OCI-LY1 (cell line): ENCODE measurements at regions not wholly inside any gene's neighbourhood (a gene's known extent, or its start where the extent isn't known, plus 50 kb on each side); places are given as distances from the start of the nearest gene placed in this dataset.

Source experiments
- H2AFZ ChIP-seq: fragments of 200-600 bp; sonication (generic), shearing (Covaris generic); 2 replicates; pipeline ENCODE4 v1.6.0; 2014; ENCODE audit warnings: antibody characterized with exemption, mild to moderate bottlenecking, low read length
- H3F3A ChIP-seq: fragments of 200-600 bp; sonication (generic), shearing (Covaris generic); 2 replicates; pipeline ENCODE4 v1.6.0; 2014; ENCODE audit warnings: mild to moderate bottlenecking, antibody characterized with exemption, low read length, moderate library complexity; ENCODE audit not compliant: insufficient read depth
- H3K27ac ChIP-seq: fragments of 200-600 bp; sonication (generic); 2 replicates; pipeline ENCODE4 v1.5.1; 2014; ENCODE audit warnings: low read length, mixed run types, mild to moderate bottlenecking, low read depth; ENCODE audit not compliant: poor library complexity, severe bottlenecking
- H3K27me3 ChIP-seq: fragments of 200-600 bp; sonication (generic); 2 replicates; pipeline ENCODE4 v1.6.0; 2014; ENCODE audit warnings: antibody characterized with exemption, mild to moderate bottlenecking, low read length, moderate library complexity; ENCODE audit not compliant: insufficient read depth
- H3K36me3 ChIP-seq: fragments of 200-600 bp; sonication (generic); 2 replicates; pipeline ENCODE4 v1.6.1; 2014; ENCODE audit warnings: mild to moderate bottlenecking, antibody characterized with exemption, low read length, moderate library complexity, mixed read lengths; ENCODE audit not compliant: insufficient read depth
- H3K4me1 ChIP-seq: fragments of 200-600 bp; sonication (generic); 2 replicates; pipeline ENCODE4 v1.5.1; 2014; ENCODE audit warnings: mild to moderate bottlenecking, low read length, moderate library complexity; ENCODE audit not compliant: insufficient read depth, severe bottlenecking
- H3K4me2 ChIP-seq: fragments of 200-600 bp; sonication (generic), shearing (Covaris generic); 2 replicates; pipeline ENCODE4 v1.6.1; 2014; ENCODE audit warnings: low read length
- H3K4me3 ChIP-seq: fragments of 200-600 bp; sonication (generic); 2 replicates; pipeline ENCODE4 v1.5.1; 2014; ENCODE audit warnings: low read length, low read depth, mild to moderate bottlenecking, mixed read lengths; ENCODE audit not compliant: poor library complexity, severe bottlenecking
- H3K79me2 ChIP-seq: fragments of 200-600 bp; shearing (Covaris generic); 2 replicates; pipeline ENCODE4 v1.6.1; 2016; ENCODE audit warnings: mixed run types, low read length, mixed read lengths; ENCODE audit not compliant: insufficient read depth
- H3K9ac ChIP-seq: fragments of 200-600 bp; sonication (generic), shearing (Covaris generic); 2 replicates; pipeline ENCODE4 v1.6.1; 2014; ENCODE audit warnings: mild to moderate bottlenecking, low read length, mixed read lengths
- H3K9me2 ChIP-seq: fragments of 200-600 bp; sonication (generic), shearing (Covaris generic); 2 replicates; pipeline ENCODE4 v1.6.1; 2014; ENCODE audit warnings: low read depth, mild to moderate bottlenecking, low read length, mixed read lengths
- H3K9me3 ChIP-seq: fragments of 200-600 bp; shearing (Covaris generic); 2 replicates; pipeline ENCODE4 v1.6.1; 2014; ENCODE audit warnings: low read length, mixed read lengths
- H4K20me1 ChIP-seq: fragments of 200-600 bp; sonication (generic), shearing (Covaris generic); 2 replicates; pipeline ENCODE4 v1.6.0; 2016; ENCODE audit warnings: mild to moderate bottlenecking, low read length; ENCODE audit not compliant: insufficient read depth
- EZH2 ChIP-seq: fragments of 200-600 bp; sonication (generic), shearing (Covaris generic); IDR thresholded peaks from 2 replicates; pipeline ENCODE4 v1.8.0; 2017; ENCODE audit warnings: borderline replicate concordance, mixed run types, mild to moderate bottlenecking, antibody characterized with exemption, low read length, moderate library complexity, mixed read lengths
- TF ChIP-seq, protein P1 (sequence below): fragments of 200-600 bp; sonication (generic), shearing (Covaris generic); IDR thresholded peaks from 2 replicates; pipeline ENCODE4 v1.5.1; 2017; ENCODE audit warnings: mild to moderate bottlenecking, antibody characterized with exemption, low read length, moderate library complexity, mixed read lengths

DNA sequence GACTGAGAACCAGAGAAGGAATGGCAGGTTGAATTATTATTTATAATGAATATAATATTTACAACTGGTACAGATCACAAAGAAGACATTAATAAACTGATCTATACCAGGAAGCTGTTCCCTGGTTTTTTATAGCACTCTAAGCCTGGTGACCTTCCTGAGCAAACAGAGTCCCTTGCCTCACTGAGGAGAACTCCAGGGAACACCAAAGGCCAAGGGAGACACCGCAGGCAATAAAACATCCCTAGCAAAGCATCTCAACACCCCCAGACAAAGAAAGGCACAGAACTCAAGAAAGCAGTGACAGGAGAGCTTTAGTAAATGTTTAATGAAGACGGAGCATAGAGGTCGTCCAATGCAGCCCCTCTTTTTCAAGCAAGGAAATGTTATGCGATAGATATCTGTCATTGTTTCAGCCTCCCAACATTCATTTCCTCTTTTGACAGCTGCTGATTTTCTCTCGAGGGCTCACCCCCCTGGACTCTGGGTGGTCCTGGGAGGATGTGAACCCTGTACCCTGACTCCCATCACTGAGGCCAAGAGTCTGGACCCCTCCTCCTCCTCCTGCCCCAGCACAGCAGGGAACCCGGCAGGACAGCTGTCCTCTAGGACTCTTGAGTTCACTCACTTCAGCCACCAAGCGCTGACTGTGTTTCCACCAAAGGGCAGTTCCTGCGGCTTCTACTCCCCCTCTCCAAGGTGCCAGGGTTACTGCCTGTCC lies 342.5 kb upstream of the GATB start:
- H3K9me2 ChIP-seq, result no peaks in the 10 kb centered on the region
- H3K9ac ChIP-seq, result no peak overlapping the region
- peaks cover 29% of the 10 kb centered on the region for H3K4me1 ChIP-seq
- H3F3A ChIP-seq, result no peaks in the 10 kb centered on the region
- H2AFZ ChIP-seq, result no peak overlapping the region
- no peaks in the 10 kb centered on the region for H3K36me3 ChIP-seq
- H3K27ac ChIP-seq, result no peak overlapping the region
- no peaks in the 10 kb centered on the region for H3K9me3 ChIP-seq
- no peaks in the 10 kb centered on the region; the same call in 1 of the 2 replicates for H3K27me3 ChIP-seq
- H3K79me2 ChIP-seq, result no peaks in the 10 kb centered on the region
- no peak for TF ChIP-seq EZH2
- TF ChIP-seq, protein P1, sequence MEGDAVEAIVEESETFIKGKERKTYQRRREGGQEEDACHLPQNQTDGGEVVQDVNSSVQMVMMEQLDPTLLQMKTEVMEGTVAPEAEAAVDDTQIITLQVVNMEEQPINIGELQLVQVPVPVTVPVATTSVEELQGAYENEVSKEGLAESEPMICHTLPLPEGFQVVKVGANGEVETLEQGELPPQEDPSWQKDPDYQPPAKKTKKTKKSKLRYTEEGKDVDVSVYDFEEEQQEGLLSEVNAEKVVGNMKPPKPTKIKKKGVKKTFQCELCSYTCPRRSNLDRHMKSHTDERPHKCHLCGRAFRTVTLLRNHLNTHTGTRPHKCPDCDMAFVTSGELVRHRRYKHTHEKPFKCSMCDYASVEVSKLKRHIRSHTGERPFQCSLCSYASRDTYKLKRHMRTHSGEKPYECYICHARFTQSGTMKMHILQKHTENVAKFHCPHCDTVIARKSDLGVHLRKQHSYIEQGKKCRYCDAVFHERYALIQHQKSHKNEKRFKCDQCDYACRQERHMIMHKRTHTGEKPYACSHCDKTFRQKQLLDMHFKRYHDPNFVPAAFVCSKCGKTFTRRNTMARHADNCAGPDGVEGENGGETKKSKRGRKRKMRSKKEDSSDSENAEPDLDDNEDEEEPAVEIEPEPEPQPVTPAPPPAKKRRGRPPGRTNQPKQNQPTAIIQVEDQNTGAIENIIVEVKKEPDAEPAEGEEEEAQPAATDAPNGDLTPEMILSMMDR, result no peak
- H3K4me3 ChIP-seq, result no peak overlapping the region
- H4K20me1 ChIP-seq, result no peaks in the 10 kb centered on the region
- H3K4me2 ChIP-seq, result no peak overlapping the region

- H3K9me2 ChIP-seq, result no peaks in the 10 kb centered on the region
- H3K79me2 ChIP-seq, result no peaks in the 10 kb centered on the region
- H3K9ac ChIP-seq, result no peak overlapping the region
- no peak overlapping the region for H3K4me2 ChIP-seq
- no peaks in the 10 kb centered on the region for H3F3A ChIP-seq
- H3K4me3 ChIP-seq, result no peak overlapping the region
- H3K27me3 ChIP-seq, result no peaks in the 10 kb centered on the region; the same call in 1 of the 2 replicates
- H4K20me1 ChIP-seq, result no peaks in the 10 kb centered on the region
- no peaks in the 10 kb centered on the region for H3K36me3 ChIP-seq
- H3K4me1 ChIP-seq, result peaks cover 29% of the 10 kb centered on the region
- H3K27ac ChIP-seq, result no peak overlapping the region
- H2AFZ ChIP-seq, result no peak overlapping the region
- H3K9me3 ChIP-seq, result no peaks in the 10 kb centered on the region
- TF ChIP-seq EZH2, result no peak
- TF ChIP-seq, protein P1, result no peak
Measured at GRCh38 chr4:152102436-152103000, 341.7 kb upstream of the GATB start.

GRCh38 chr4:152101556-152102435 lies 341.0 kb upstream of the GATB start:
- TF ChIP-seq EZH2, result no peak
- TF ChIP-seq, protein P1, result no peak
- Histone ChIP-seq H2AFZ (no peak overlapping the region), H3K4me3 (no peak overlapping the region), H3K9me2 (no peaks in the 10 kb centered on the region), H3K27me3 (no peaks in the 10 kb centered on the region; the same call in 1 of the 2 replicates), H3K4me1 (peaks cover 29% of the 10 kb centered on the region), H3K4me2 (peak overlapping the region; percentile 46; the same call in 1 of the 2 replicates), H3K9me3 (no peaks in the 10 kb centered on the region), H4K20me1 (no peaks in the 10 kb centered on the region), H3K36me3 (no peaks in the 10 kb centered on the region), H3K79me2 (no peaks in the 10 kb centered on the region), H3F3A (no peaks in the 10 kb centered on the region), H3K9ac (no peak overlapping the region), H3K27ac (peak overlapping the region; percentile 71)
